HL-60 (cell line): ENCODE measurements at regions not wholly inside any gene's neighbourhood (a gene's known extent, or its start where the extent isn't known, plus 50 kb on each side); places are given as distances from the start of the nearest gene placed in this dataset.

Experiments
- DNase-seq, 2 experiments: peaks; one replicate each; pipeline ENCODE4 v3.0.0-alpha.2; 2010 to 2020; ENCODE audit warnings: low read depth in 1 of 2, low spot score in 1 of 2
- H3K27ac ChIP-seq: fragments of 250-450 bp; sonication (Bioruptor Pico); replicated peaks from 2 replicates; pipeline ENCODE4 v1.5.1; 2020; ENCODE audit warnings: mild to moderate bottlenecking, moderate library complexity
- H3K27me3 ChIP-seq: fragments of 250-450 bp; sonication (Bioruptor Pico); 2 replicates; pipeline ENCODE4 v1.5.1; 2021; ENCODE audit warnings: mild to moderate bottlenecking, moderate library complexity; ENCODE audit not compliant: insufficient read depth, poor library complexity, severe bottlenecking
- H3K4me3 ChIP-seq: replicated peaks from 2 replicates; pipeline ENCODE4 v1.5.1; 2011; ENCODE audit warnings: mild to moderate bottlenecking, control low read depth, low read length; ENCODE audit not compliant: insufficient read depth
- CTCF ChIP-seq: IDR thresholded peaks from one replicate; pipeline ENCODE4 v1.5.1; 2011; ENCODE audit warnings: low read length, control low read depth, inconsistent platforms; ENCODE audit not compliant: insufficient read depth
- GABPA ChIP-seq: IDR thresholded peaks from 2 replicates; pipeline ENCODE4 v1.6.1; 2012; ENCODE audit warnings: low read depth
- POLR2AphosphoS5 ChIP-seq: IDR thresholded peaks from 2 replicates; pipeline ENCODE4 v1.6.1; 2012; ENCODE audit warnings: low read depth
- SPI1 ChIP-seq: IDR thresholded peaks from 2 replicates; pipeline ENCODE4 v1.6.1; 2012; ENCODE audit warnings: low read depth, mild to moderate bottlenecking, borderline replicate concordance
- TF ChIP-seq, protein P1 (sequence below): IDR thresholded peaks from 2 replicates; pipeline ENCODE4 v1.6.1; 2012; ENCODE audit warnings: low read depth; ENCODE audit not compliant: insufficient replicate concordance

GRCh38 chr15:79549196-79549595 is 117.1 kb downstream of the MINAR1 start:
- Histone ChIP-seq H3K27me3 (peaks cover 2% of the 10 kb centered on the region), H3K4me3 (no peak overlapping the region), H3K27ac (no peak overlapping the region)
- no peak for TF ChIP-seq SPI1
- no peak for TF ChIP-seq CTCF
- TF ChIP-seq, protein P1, sequence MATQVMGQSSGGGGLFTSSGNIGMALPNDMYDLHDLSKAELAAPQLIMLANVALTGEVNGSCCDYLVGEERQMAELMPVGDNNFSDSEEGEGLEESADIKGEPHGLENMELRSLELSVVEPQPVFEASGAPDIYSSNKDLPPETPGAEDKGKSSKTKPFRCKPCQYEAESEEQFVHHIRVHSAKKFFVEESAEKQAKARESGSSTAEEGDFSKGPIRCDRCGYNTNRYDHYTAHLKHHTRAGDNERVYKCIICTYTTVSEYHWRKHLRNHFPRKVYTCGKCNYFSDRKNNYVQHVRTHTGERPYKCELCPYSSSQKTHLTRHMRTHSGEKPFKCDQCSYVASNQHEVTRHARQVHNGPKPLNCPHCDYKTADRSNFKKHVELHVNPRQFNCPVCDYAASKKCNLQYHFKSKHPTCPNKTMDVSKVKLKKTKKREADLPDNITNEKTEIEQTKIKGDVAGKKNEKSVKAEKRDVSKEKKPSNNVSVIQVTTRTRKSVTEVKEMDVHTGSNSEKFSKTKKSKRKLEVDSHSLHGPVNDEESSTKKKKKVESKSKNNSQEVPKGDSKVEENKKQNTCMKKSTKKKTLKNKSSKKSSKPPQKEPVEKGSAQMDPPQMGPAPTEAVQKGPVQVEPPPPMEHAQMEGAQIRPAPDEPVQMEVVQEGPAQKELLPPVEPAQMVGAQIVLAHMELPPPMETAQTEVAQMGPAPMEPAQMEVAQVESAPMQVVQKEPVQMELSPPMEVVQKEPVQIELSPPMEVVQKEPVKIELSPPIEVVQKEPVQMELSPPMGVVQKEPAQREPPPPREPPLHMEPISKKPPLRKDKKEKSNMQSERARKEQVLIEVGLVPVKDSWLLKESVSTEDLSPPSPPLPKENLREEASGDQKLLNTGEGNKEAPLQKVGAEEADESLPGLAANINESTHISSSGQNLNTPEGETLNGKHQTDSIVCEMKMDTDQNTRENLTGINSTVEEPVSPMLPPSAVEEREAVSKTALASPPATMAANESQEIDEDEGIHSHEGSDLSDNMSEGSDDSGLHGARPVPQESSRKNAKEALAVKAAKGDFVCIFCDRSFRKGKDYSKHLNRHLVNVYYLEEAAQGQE = no peak
- no peak for TF ChIP-seq GABPA
- no peak for TF ChIP-seq POLR2AphosphoS5
- no peak for DNase-seq

DNA sequence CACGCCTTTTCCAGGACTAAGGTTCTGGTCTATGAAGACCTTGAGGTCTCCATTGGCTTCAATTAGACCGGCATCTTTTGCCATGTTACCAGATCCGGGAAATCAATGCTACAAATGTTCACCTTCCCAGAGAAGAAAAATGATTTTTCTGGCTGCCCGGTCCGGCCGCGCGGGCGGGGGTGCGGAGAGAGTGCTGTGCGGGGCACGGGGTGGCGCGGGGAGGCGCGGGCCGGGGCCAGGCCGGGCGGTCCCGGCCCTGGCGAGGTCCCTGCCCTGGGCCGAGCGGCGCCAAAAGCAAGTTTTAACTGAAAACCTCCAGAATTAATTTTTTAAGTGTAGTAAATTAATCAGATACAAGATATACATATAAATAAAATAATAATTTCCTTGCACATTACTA is 128.2 kb downstream of the MINAR1 start:
- no peak for TF ChIP-seq CTCF
- TF ChIP-seq GABPA = no peak
- TF ChIP-seq SPI1 = no peak
- TF ChIP-seq, protein P1 = no peak
- TF ChIP-seq POLR2AphosphoS5 = no peak
- Histone ChIP-seq H3K27me3 (no peaks in the 10 kb centered on the region), H3K4me3 (no peak overlapping the region), H3K27ac (no peak overlapping the region)
- DNase-seq = no peak

DNA sequence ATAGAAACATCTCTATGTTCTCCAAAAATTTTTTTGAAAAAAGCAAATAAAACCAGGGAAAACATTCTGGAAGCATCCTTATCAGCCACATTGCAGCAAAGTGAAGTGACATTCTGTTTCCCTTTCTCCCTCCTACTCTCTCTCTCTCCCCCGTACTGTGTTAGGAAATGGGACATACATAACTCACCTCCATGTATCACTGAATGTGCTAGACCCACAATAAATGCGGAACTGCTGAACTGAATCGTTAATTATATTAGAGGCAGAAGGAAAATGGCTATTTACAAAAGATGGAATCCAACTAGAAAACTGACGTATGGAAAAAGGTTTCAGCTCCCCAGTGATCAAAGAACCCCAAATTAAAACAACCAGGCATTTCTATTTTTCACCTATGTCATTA is 129.8 kb downstream of the MINAR1 start:
- TF ChIP-seq GABPA = no peak
- TF ChIP-seq POLR2AphosphoS5 = no peak
- TF ChIP-seq, protein P1 = no peak
- no peak for TF ChIP-seq SPI1
- no peak for TF ChIP-seq CTCF
- H3K27ac ChIP-seq = no peak overlapping the region
- DNase-seq = no peak
- H3K27me3 ChIP-seq = no peaks in the 10 kb centered on the region
- no peak overlapping the region for H3K4me3 ChIP-seq
